HG02884 (cell line): ENCODE measurements at regions not wholly inside any gene's neighbourhood (a gene's known extent, or its start where the extent isn't known, plus 50 kb on each side); places are given as distances from the start of the nearest gene placed in this dataset.

Source experiments
- ATAC-seq: cut with Tn5 transposase; IDR thresholded peaks from one replicate; pipeline ENCODE4 v1.9.1; 2021; ENCODE audit warnings: mild to moderate bottlenecking, moderate library complexity; ENCODE audit not compliant: unreplicated experiment

GRCh38 chr1:72704841-72705477 is 422.6 kb upstream of the NEGR1 start:
- ATAC-seq = no peak

DNA sequence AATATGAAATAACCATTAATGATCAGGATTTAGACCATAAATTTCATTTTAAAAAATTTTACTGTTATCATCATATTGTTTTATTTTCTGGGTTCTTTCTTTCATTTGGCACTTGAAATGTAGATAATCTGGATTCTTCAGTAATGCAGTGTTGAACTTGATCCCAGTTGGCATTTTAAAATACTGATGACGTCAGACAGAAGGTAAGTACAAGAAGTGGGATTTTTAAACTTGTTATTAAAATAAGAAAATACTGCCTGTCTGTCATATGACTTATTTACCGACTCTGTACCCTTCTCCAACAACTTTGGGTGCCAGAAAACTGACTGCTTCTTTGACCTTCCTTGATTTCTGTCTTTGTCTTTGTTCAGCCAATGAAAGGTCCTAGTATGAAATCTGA is 415.1 kb upstream of the NEGR1 start:
- no peak for ATAC-seq

DNA sequence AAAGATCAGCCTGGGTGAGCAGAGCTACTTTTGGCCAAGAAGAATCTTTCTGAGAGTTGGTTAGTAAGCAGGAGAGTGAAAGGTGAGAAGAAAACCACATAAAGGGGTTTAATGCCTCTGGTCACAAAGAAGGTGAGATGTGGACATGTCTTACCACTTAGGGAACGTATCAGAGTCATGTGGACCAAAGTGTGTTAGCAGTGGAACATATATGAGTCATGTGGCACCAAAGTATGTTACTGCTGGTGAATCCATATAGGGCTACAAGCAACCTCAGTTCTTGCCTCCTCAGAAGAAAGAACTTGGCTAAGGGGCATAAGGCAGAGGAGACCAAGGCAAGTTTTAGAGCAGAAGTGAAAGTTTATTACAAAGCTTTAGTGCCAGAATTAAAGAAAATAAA is 411.6 kb upstream of the NEGR1 start:
- no peak for ATAC-seq

GRCh38 chr1:72693376-72693775 is 411.0 kb upstream of the NEGR1 start:
- no peak for ATAC-seq

GRCh38 chr1:72690871-72691270 is 408.5 kb upstream of the NEGR1 start:
- no peak for ATAC-seq

DNA sequence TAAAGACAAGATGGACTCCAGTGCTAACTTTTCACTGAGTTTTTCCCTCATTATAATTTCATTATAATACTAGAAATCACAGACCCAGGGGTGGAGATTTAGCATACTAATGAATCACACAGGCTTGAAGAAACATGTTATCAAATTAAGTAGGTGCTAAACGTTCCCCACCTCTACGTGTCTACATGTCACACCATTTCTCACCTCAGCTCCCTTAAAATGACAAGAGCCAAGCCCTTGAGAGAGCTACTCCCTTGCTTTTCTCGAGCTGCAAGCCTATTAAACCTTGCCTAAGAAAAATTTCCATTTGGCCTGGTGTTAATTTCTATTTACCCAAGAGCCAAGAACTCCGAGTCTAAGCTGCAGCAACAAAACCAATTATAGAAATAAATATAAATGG is 396.3 kb upstream of the NEGR1 start:
- no peak for ATAC-seq

- no peak for ATAC-seq
These were observed 388.6 kb upstream of the NEGR1 start for GRCh38 chr1:72670902-72671301.

DNA sequence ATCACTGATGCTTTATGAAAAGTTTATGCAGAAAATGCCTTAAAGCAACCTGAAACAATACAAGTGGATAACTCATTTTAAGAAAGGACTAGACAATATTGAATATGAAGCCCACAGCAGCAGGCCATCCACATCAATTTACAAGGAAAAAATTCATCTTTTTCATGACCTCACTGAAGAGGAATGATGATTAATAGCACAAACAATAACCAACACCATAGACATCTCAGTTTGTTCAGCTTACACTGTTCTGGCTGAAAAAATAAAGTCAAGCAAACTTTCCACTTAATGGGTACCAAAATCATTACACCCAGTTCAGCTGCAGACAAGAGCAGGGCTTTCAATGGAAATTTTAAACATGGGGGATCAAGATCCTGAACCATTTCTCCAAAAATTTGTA is 380.6 kb upstream of the NEGR1 start:
- no peak for ATAC-seq

DNA sequence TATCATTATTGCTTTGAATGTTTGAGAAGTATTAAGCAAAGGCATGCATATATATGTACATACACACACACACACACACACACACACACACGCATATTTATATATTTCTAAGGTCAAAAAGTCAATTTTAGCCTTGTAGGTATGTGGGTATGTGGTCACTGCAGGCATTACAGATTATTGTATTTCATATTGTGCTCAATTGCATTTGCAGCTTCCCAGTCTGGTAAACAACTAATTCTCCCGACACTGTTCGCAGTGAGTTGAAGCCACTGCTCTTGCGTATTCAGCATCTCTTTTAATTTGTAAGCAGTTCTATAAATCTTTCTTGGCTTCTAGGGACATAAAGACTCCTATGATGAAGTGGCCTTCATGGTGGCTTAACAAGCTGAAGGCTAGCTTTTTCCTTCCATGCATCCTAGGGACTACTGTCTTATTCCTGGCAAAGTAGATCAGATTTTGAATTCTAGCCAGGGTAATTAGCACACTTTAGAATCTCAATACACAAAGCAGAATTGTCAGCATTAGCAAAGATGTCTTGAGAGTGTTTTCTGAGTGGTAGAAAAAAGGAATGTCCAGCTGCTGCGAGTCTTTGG is 368.6 kb upstream of the NEGR1 start:
- no peak for ATAC-seq

GRCh38 chr1:72649991-72650390 is 367.7 kb upstream of the NEGR1 start:
- no peak for ATAC-seq

- ATAC-seq = no peak
These were observed 367.0 kb upstream of the NEGR1 start for GRCh38 chr1:72649211-72649888.

DNA sequence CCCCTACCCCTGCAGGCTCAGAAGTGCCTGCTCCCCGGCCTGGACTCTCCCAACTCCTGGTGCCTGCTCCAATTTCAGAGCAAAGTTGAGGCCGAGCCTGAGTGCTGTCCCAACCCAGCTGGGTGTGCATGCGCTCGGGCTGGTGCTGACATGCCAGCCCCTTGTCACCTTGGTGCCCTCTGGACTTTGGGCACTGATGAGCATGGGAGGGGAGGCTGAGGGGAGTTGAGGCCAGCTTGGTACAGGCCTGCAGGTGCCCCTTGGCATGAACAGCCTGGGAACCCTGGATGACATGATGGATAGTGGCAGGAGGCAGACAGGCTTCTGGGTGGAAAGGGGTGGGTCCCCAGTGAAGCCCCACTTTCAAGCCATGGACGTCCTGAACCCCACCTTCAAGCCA is 366.1 kb upstream of the NEGR1 start:
- no peak for ATAC-seq

GRCh38 chr1:72643142-72643541 is 360.8 kb upstream of the NEGR1 start:
- no peak for ATAC-seq

GRCh38 chr1:72637593-72637992 is 355.3 kb upstream of the NEGR1 start:
- ATAC-seq = no peak

- no peak for ATAC-seq
These were observed 354.3 kb upstream of the NEGR1 start for GRCh38 chr1:72636631-72637030.

- ATAC-seq = no peak
These were observed 353.4 kb upstream of the NEGR1 start for GRCh38 chr1:72635719-72636118.

- ATAC-seq = no peak
These were observed 352.6 kb upstream of the NEGR1 start for GRCh38 chr1:72634946-72635345.

- no peak for ATAC-seq
These were observed 349.1 kb upstream of the NEGR1 start for GRCh38 chr1:72631449-72631848.

DNA sequence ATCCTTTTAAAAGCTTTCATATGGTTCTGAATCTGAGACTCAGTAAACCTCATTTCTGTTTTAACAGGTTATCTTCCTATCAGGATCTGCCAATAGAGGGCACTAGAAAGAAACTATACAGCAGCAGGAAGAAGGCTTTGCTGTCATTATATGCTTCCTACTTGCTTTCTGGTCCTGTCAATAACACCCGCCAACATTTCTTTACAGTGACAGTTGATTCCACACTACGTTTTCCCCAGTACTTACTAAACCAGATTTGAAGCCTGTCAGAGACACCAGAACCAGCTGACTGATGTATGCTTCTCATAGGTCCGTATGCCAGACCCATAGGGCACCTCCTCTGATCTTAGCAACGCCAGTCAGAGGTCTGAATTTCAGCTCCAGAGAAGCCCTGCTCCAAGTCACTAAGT is 341.0 kb upstream of the NEGR1 start:
- peak; percentile 90 for ATAC-seq

- ATAC-seq = no peak
These were observed 338.1 kb upstream of the NEGR1 start for GRCh38 chr1:72620453-72620852.

GRCh38 chr1:72606216-72606810 is 324.0 kb upstream of the NEGR1 start:
- ATAC-seq = no peak

DNA sequence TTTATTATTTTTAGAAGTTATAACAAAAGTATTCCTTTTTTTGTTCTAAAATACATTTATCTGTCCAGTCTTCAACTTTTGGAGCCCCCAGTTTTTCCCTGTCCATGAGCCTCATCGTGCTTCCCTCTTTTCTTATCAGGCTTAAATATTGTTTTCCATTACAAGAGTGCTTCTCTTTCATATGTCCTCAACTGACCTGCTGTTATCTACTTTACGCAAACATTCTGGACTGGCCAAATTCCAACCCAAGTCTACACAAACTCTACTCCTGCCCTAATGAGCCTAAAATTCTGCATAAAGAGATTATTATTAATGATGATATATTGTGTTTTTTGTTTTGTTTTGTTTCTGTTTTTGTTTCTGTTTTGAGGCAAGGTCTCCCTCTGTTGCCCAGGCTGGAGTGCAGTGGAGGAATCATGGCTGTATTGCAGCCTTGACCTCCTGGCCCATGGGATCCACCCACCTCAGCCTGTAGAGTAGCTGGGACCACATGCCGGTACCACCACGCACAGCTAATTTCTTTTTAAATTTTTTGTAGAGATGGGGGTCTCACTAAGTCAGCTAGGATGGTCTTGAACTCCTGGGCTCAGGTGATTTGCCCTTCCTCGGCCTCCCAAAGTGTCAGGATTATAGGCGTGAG is 318.8 kb upstream of the NEGR1 start:
- no peak for ATAC-seq
